ENCODE measurements at regions not wholly inside any gene's neighbourhood (a gene's known extent, or its start where the extent isn't known, plus 50 kb on each side); places are given as distances from the start of the nearest gene placed in this dataset.
"Not testable (repeated sequence)": the region's sequence is repeated elsewhere in the genome, so short reads cannot be mapped to it uniquely, and the experiment has no call there.

DNA sequence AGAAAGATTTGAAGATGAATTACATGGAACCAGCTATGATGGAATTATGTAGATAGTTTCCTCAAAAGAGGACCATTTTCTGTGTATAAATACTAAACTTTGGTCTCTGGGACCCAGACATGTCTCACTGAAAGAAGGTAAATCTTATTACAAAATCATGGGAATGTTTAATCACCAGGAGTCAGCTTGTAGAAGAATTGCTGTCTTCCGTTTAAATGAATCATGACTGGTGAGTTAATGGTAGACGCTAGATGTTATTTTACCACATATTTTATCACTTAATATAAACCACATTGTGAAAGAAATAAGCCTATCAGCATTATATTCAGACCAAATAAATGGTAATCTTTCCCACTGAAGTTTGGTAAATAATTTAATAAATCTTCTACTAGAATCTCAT lies 322.3 kb upstream of the SUCLG2 start:
- DNase-seq (ENCODE audit: low spot score): no peak
- FAIRE-seq: no peak

GRCh38 chr3:67964596-67964995 lies 310.2 kb upstream of the SUCLG2 start:
- FAIRE-seq: no peak

DNA sequence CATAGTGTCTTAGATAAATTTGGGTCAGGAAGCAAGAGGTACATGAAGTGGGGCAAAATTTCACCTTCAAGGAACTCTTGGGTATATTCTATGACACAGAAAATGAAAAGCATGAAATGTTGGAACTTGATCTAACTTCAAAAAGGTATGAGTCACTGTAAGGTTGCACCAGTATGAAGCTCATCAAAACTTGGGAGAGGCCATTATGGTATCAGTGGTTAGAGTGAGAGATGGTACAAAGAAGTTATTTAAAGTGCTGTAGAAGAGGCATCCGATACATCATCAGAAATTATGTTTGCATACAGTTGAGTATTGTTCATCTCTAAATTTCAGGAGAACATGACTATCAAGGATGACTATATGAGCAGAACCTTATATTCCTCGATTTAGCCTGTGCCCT lies 302.9 kb upstream of the SUCLG2 start:
- no peak for DNase-seq (ENCODE audit: low spot score)
- no peak for FAIRE-seq

More at GRCh38 chr3:67964596-67964995, 310.2 kb upstream of the SUCLG2 start:
- DNase-seq (ENCODE audit: low spot score): no peak

- FAIRE-seq: no peak
- DNase-seq (ENCODE audit: low spot score): no peak
Measured at GRCh38 chr3:67947808-67948508, 293.5 kb upstream of the SUCLG2 start.

- DNase-seq (ENCODE audit: low spot score): no peak
- no peak for FAIRE-seq
Measured at GRCh38 chr3:67946436-67946835, 292.0 kb upstream of the SUCLG2 start.

- FAIRE-seq: no peak
- DNase-seq (ENCODE audit: low spot score): no peak
Measured at GRCh38 chr3:67943546-67943945, 289.1 kb upstream of the SUCLG2 start.

DNA sequence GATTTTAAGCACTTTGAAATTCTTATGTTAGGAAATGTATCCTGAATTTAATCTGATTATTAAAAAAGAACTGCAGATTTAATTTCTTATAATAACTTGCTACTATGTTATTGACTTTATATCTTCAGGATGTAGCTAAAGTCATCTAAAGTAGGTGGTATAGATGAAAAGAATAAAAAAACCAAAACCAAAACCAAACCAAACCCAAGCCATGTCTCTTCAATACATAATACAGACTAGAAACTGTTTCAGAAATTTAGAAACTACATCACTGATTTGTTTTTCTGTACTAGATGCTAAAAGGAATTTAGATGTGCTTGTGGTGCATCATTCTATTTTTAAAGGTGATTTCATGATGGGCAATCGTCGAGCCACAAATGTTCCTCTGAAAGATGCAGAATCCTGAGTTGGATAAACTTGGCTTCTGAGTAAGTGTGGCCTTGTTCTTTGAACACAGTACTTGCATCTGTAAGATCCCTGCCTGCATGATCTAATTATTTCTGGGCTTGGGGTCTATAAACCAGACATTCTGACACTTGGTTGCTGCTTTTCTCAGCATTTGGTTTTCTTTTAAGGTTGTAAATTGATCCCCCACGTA lies 287.1 kb upstream of the SUCLG2 start:
- FAIRE-seq (no peak), DNase-seq (ENCODE audit: low spot score) (no peak)

DNA sequence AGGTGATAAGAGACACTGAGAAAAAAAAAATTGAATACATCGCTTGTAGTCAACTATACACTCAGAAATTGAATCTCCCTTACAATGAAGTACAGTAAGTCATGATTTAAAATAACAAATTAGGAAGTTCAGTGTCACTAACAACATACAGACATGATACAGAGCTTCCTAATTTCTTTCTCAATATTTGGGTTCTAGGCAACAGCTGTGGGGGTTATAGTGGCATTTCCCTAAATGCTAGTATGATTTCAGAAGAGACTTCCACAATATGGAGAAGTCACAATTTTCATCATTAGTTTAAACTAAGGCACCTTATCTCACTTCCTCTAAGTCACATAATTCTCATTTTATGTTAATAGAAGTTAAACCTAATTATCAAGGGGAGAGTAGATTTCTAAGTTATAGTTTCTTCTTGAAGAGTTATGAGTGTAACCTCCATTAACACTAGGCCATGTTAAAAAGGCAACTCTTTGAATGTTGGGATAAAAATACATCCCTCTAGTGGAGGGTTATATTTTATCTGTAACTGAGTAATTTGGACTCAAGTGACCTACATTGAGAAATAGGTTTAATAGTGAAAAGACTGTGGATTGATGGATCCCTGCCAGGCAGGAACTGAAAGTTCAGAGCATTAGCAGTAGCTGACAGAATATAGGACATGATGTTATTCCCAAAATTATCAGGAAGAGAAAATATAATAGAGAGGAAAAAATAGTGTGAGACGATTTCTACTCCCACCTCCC lies 286.0 kb upstream of the SUCLG2 start:
- DNase-seq (ENCODE audit: low spot score) (no peak), FAIRE-seq (no peak)

DNA sequence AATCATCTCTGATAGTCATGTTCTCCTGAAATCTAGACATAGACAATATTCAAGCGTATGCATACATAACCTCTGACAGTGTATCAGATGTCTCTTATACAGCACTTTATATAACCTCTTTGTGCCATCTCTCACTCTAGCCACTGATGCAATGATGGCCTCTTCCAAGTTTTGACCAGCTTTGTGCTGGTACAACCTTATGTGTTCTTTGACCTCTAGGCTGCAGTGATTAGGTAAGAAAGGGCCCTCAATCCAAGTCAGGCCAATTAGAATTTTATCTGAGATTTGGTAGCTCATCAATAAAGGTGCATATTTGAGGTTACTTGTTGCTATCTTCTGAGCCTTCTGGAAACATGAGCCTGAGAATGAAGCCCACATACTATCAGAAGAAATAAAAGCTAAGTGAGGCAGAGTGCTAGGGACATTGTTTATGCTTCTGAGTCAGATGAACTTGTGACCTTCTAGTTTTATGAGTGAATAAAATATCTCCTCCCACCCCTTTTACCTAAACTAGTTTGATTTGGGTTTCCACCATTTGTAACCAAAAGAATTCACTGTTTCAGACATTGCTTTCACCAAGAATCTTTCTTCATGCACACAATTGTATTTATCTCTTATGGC lies 283.2 kb upstream of the SUCLG2 start:
- no peak for FAIRE-seq
- no peak for DNase-seq (ENCODE audit: low spot score)

GRCh38 chr3:67930394-67930793 lies 276.0 kb upstream of the SUCLG2 start:
- not testable (repeated sequence) for FAIRE-seq; DNase-seq (ENCODE audit: low spot score)

DNA sequence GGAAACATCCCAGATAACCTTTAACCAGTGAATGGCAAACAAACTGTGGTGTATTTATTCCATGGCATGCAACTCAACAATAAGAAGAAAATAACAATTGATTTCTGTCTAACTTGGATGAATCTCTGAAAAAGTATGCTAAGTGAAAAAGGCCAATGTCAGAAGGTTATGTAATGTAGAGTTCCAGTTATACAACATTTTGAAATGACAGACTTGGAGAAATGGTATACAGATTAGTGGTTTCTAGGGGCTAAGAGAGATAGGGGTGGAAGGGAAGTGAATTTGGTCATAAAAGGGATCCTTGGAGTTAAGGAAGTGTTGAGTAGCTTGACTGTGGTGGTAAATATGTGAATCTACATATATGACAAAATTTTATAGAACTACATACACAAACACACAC lies 269.4 kb upstream of the SUCLG2 start:
- DNase-seq (ENCODE audit: low spot score) (no peak), FAIRE-seq (no peak)

DNA sequence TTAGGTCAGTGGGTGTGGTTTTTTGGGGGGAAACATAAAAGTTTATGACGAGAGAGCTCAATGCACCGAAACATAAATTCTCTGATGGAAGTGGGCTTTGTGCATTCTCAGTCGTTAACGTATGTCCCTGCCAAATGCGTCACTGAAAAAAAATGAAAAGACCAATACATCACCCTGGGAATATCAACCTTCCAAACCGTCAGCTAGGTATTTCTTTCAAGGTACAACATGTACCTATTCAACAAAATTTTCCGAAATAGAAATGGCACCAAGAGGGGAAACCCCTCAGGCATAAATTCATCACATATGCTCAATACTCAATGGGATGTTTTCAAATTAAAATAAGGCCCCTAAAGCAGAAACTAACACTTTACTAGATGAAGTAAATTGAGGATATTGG lies 266.6 kb upstream of the SUCLG2 start:
- DNase-seq (ENCODE audit: low spot score): no peak
- no peak for FAIRE-seq

DNA sequence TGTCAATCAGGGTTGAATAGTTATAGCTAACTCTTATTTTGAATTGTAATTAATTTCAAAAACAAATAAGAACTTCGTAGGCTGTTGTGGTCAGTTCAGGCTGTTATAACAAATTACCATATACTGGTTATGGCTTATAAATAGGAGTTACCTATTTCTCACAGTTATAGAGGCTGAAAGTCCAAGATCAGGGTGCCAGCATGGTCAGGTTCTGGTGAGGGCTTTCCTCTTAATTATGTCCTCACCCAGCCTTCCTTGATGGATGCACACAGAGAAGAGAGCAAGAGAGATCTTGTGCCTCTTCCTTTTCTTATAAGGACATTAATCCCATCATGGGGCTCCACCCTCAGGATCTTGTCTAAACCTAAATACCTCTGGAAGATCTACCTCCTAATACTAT lies 265.9 kb upstream of the SUCLG2 start:
- FAIRE-seq (no peak), DNase-seq (ENCODE audit: low spot score) (no peak)

DNA sequence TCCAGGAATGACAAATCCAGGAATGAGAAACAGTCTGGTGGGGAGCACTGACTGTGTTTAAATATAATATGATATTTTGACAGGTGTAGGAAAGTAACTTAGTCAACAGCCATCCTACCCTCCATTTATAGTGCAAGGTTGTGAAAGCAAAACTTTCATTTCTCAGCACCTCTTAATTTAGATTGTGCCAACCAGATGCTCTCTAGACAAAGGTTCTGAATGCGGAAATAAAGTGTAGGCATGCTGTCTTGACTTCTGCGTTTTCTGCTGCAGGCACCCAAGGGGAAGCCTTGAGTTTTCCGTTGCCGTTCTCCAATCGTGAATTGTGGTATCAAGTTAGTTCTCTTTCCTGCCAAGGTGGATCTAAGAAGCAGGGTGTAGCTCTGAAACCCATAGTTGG lies 261.9 kb upstream of the SUCLG2 start:
- FAIRE-seq: no peak
- no peak for DNase-seq (ENCODE audit: low spot score)

GRCh38 chr3:67907735-67908134 lies 253.3 kb upstream of the SUCLG2 start:
- DNase-seq (ENCODE audit: low spot score) (no peak), FAIRE-seq (no peak)

DNA sequence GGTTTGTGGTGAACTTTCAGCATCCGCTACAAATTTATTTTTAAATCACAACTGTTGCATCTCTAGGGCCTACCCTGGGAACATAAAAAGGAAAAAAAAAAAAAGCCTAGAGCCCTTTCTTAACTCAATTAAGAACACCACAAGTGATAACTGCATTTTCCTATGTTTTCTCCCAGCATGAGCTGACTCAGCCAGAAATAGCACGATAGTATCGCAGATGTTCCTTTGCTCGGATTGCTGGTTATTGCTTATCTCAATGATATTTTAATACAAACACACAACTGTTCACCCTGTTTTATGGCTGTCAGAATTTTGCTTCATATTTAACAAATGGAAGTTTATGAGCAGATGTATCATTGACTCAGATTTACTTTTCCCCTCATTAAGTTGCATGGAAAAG lies 251.8 kb upstream of the SUCLG2 start:
- DNase-seq (ENCODE audit: low spot score) (no peak), FAIRE-seq (no peak)

GRCh38 chr3:67901681-67902080 lies 247.3 kb upstream of the SUCLG2 start:
- FAIRE-seq (no peak), DNase-seq (ENCODE audit: low spot score) (no peak)

- no peak for FAIRE-seq
- no peak for DNase-seq (ENCODE audit: low spot score)
Measured at GRCh38 chr3:67898916-67899315, 244.5 kb upstream of the SUCLG2 start.

DNA sequence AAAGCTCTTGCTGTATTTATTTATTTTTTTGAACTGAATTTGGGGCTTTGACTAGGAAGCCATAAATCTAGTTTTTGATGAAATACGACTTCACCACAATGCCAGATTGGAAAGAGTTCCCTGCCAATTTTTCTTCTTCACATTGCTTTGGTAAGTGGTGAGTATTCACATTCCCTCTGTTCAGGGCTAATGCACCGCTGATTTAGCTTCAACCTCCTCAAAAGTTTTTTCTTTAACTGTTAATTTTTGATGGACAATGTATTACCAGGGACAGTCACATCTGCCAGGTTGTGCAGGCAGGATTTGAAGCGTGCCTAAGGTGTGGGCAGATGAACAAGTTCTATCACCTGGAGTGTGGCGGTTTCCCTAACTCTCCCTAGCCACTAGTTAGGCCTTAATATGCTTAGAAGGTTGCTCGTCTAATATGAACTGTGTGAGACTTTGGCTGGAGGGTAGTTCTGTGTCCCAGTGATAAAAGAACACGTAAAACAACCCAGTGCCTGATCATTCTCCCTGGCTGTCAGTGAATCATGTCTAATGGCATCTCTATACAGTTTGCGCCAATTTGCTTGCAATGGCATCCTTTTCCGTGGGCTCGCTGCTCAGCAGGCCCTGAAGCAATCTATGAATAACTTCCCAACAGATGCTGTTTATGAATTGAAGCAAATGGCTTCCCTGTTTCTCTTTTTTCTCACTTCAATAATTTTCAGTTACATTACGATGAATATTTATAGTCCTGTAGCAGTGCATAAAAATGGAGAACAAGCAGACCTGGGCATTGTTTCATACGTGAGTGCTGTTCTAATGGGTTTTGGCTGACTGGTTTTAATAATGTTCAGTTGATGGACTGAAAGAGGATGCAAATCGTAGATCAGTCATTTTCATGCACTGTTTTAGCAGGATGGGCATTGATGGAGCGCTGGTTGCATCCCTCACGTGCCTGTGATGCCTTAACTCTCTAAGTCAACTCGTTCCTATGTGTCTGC lies 243.2 kb upstream of the SUCLG2 start:
- FAIRE-seq: no peak
- DNase-seq (ENCODE audit: low spot score): no peak

- FAIRE-seq (no peak), DNase-seq (ENCODE audit: low spot score) (no peak)
Measured at GRCh38 chr3:67896130-67896529, 241.7 kb upstream of the SUCLG2 start.

DNA sequence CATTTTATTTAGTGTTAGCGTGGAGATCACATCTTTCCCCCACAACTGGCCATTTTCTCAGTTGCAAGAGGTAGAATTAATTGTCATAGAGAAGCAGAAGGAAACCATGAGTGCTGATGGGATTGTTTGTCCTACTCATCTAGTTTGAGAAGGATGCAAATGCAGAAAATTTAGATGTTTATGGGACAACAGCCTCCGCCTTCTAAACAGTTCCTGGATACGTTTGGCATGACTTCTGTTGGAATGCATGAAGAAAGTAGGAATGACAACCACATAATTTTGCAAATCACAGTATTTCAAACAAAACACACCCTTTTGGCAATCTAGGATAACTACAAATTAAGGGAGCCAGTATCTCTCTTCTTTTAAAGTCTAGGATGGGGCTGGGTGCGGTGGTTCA lies 240.1 kb upstream of the SUCLG2 start:
- no peak for DNase-seq (ENCODE audit: low spot score)
- FAIRE-seq: no peak
